ENCODE measurements at regions not wholly inside any gene's neighbourhood (a gene's known extent, or its start where the extent isn't known, plus 50 kb on each side); places are given as distances from the start of the nearest gene placed in this dataset.
"Not testable (repeated sequence)": the region's sequence is repeated elsewhere in the genome, so short reads cannot be mapped to it uniquely, and the experiment has no call there.

DNA sequence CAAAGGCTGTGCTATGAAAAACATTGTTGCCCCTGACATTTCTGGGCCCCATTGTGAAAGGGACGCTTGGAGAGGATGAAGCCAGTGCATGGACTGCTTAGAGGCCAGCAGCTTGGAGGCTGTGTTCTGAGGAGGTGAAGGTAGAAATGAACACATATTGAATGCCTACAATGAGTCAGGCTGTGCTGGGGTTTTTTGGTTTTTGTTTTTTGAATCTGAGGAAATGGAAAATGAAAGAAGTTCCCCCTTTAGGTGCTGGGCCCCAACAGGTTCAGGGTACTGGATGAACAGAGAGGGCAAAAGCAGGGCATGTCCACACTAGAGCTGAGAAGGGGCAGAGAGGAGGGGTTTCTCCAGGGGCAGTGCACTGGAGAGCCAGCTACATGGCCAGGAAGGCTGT is 166.1 kb upstream of the API5 start:
- TF ChIP-seq, protein P1, sequence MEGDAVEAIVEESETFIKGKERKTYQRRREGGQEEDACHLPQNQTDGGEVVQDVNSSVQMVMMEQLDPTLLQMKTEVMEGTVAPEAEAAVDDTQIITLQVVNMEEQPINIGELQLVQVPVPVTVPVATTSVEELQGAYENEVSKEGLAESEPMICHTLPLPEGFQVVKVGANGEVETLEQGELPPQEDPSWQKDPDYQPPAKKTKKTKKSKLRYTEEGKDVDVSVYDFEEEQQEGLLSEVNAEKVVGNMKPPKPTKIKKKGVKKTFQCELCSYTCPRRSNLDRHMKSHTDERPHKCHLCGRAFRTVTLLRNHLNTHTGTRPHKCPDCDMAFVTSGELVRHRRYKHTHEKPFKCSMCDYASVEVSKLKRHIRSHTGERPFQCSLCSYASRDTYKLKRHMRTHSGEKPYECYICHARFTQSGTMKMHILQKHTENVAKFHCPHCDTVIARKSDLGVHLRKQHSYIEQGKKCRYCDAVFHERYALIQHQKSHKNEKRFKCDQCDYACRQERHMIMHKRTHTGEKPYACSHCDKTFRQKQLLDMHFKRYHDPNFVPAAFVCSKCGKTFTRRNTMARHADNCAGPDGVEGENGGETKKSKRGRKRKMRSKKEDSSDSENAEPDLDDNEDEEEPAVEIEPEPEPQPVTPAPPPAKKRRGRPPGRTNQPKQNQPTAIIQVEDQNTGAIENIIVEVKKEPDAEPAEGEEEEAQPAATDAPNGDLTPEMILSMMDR (IDR thresholded peaks at IDR 0.05): no peak
- Histone ChIP-seq H3K4me1 (ENCODE audit: control insufficient read depth in 1 of 2, low read depth in 2 of 2) (no peaks in the 10 kb centered on the region), H3K27me3 (replicated peaks; ENCODE audit: insufficient read depth) (no peaks in the 10 kb centered on the region), H3K27ac (no peak overlapping the region), H3K4me3 (no peak overlapping the region), H3K36me3 (no peaks in the 10 kb centered on the region), H3K9me3 (no peaks in the 10 kb centered on the region)
- DNase-seq (ENCODE audit: low spot score) (no peak), ATAC-seq (ENCODE audit: insufficient number of reproducible peaks, low FRiP score, low read depth) (no peak)

DNA sequence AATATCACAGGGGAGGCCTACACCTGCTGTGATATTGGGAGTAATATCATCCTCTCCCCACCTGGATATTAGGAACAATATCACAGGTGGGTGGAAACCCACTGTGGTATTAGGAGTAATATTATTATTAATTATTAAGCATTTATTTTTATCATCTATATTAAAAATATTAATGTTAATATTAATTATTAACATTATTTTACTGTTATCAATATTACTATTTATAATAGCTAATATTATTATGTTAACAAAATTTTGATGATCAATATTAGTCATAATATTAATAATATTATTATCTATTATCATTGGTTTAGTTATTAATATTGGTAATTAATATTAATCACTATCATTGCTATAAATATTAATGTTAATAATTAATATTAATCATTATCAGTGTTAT is 161.1 kb upstream of the API5 start:
- Histone ChIP-seq H3K4me1 (ENCODE audit: control insufficient read depth in 1 of 2, low read depth in 2 of 2) (no peaks in the 10 kb centered on the region), H3K36me3 (no peaks in the 10 kb centered on the region), H3K4me3 (no peak overlapping the region), H3K27me3 (replicated peaks; ENCODE audit: insufficient read depth) (no peaks in the 10 kb centered on the region), H3K27ac (no peak overlapping the region), H3K9me3 (no peaks in the 10 kb centered on the region)
- TF ChIP-seq, protein P1 (IDR thresholded peaks at IDR 0.05): no peak
- no peak for DNase-seq (ENCODE audit: low spot score)
- ATAC-seq (ENCODE audit: insufficient number of reproducible peaks, low FRiP score, low read depth): no peak

DNA sequence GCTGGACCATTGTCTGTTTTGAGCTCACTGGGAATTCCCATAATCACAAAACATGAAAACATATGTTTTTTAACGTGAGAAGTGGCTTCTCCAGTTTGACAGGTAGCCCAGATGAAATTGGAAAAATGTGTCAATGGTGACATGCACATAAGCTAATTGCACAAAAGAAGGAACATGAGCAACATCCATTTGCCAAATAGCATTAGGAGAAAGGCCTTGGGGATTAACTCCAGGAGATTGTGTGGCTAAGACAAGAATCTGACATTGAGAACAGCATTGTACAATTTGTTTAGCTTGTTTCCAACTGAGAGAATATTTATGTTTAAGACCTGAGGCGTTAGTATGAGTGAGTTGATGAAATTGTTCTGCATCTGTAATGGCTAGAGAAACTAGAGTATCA is 147.0 kb upstream of the API5 start:
- no peaks in the 10 kb centered on the region for H3K36me3 ChIP-seq
- no peak for ATAC-seq (ENCODE audit: insufficient number of reproducible peaks, low FRiP score, low read depth)

DNA sequence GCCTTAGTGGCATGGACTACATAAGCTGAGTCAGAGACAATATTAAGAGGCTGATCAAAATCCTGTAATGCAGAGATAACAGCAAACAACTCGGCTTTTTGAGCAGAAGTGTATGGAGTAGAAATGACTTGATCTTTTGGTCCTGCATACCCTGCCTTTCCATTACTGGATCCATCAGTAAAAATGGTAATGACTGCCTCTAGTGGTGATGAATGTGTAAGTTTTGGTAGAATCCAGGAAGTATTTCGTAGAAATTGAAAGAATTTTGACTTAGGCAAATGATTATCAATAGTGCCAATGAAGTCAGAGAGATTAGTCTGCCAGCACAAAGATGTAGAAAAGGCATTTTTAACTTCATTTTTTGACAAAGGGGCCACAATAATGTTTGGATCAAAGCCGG is 146.4 kb upstream of the API5 start:
- DNase-seq (ENCODE audit: low spot score); H3K9me3 ChIP-seq; H3K36me3 ChIP-seq; H3K4me3 ChIP-seq; H3K27ac ChIP-seq; ATAC-seq (ENCODE audit: insufficient number of reproducible peaks, low FRiP score, low read depth); H3K4me1 ChIP-seq (ENCODE audit: control insufficient read depth in 1 of 2, low read depth in 2 of 2); H3K27me3 ChIP-seq (replicated peaks; ENCODE audit: insufficient read depth): not testable (repeated sequence)

More for the DNA sequence above, 147.0 kb upstream of the API5 start:
- TF ChIP-seq, protein P1 (IDR thresholded peaks at IDR 0.05): no peak
- H3K27ac ChIP-seq: no peak overlapping the region
- H3K27me3 ChIP-seq (replicated peaks; ENCODE audit: insufficient read depth): no peaks in the 10 kb centered on the region
- DNase-seq (ENCODE audit: low spot score): no peak
- no peaks in the 10 kb centered on the region for H3K4me1 ChIP-seq (ENCODE audit: control insufficient read depth in 1 of 2, low read depth in 2 of 2)
- no peaks in the 10 kb centered on the region for H3K9me3 ChIP-seq
- H3K4me3 ChIP-seq: no peak overlapping the region

DNA sequence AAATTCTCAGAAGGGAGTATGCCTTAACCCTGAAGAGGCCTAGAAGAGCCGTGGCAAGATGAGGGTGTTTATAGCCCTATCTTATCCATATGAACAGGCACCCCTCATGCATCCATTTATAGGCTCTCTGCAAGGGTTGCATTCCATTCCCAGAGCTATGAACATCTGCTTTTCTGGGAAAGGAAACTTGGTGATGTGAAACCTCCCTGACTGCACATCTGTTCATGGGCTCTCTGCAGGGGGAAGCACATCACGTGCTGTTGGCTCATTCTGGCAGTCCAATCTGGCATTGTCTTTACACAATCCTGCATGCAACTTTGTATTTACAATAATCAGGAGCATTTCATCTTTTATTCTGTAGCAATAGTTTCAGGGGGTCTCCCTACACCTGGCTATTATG is 143.6 kb upstream of the API5 start:
- DNase-seq (ENCODE audit: low spot score); H3K27me3 ChIP-seq (replicated peaks; ENCODE audit: insufficient read depth); H3K4me3 ChIP-seq; H3K4me1 ChIP-seq (ENCODE audit: control insufficient read depth in 1 of 2, low read depth in 2 of 2); ATAC-seq (ENCODE audit: insufficient number of reproducible peaks, low FRiP score, low read depth); H3K9me3 ChIP-seq; H3K36me3 ChIP-seq; H3K27ac ChIP-seq: not testable (repeated sequence)

DNA sequence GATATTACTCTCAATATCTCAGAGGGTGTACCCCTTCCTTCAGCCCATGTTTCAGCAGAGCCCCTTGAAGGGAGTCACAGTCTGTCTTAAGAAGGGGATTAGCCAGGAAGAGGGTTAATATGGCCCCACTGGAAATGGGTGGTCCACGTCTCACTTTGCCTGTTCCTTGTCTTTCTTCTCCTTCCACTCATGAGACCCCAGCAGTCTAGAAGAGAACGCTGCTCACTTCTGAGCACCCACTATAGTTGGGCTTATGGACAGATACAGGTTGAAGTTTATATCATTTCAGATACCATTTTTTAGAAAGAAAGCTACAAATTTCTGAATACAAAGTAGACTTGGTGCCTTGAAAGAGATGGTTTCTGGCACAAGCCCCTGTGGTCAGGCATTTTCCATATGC is 139.3 kb upstream of the API5 start:
- no peak for DNase-seq (ENCODE audit: low spot score)
- H3K4me3 ChIP-seq: no peak overlapping the region
- H3K4me1 ChIP-seq (ENCODE audit: control insufficient read depth in 1 of 2, low read depth in 2 of 2): no peaks in the 10 kb centered on the region
- H3K27me3 ChIP-seq (replicated peaks; ENCODE audit: insufficient read depth): no peaks in the 10 kb centered on the region
- TF ChIP-seq, protein P1 (IDR thresholded peaks at IDR 0.05): no peak
- no peaks in the 10 kb centered on the region for H3K36me3 ChIP-seq
- ATAC-seq (ENCODE audit: insufficient number of reproducible peaks, low FRiP score, low read depth): no peak
- H3K9me3 ChIP-seq: no peaks in the 10 kb centered on the region
- no peak overlapping the region for H3K27ac ChIP-seq
